ENCODE measurements at regions not wholly inside any gene's neighbourhood (a gene's known extent, or its start where the extent isn't known, plus 50 kb on each side); places are given as distances from the start of the nearest gene placed in this dataset.

DNA sequence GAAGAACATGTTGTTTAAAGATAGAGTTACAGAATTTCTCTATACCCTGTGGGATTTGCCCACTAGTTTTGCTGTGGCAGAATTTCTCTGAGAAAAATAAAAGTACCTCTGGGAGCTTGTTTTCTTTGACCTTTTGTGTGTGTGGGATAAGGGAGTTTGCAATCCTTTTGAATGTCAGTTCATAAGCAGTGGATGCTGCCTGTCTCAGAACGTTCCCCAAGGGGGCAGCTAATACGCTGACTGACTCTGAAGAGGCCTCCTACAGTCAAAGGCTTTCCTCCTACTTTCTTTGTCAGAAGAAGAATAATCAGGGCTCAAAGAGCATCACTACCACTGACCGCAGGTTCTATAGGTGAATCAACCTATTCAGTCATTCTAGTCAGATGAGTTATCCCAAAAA lies 140.6 kb downstream of the AASDHPPT start:
- RAD21 ChIA-PET (ENCODE audit: low non-redundant PET in 1 of 2, low total read pairs in 2 of 2, uncharacterized antibody in 2 of 2, unreplicated experiment in 2 of 2), result no interaction called here
- no peak for DNase-seq (ENCODE audit: low read depth, low spot score)
- BruUV-seq (replicated peaks), result no TSS peak

More for the DNA sequence above, 140.6 kb downstream of the AASDHPPT start:
- H2AFZ ChIP-seq (ENCODE audit: low read depth, low read length, poor library complexity, severe bottlenecking), result no peak overlapping the region
- ChIA-PET POLR2A (no interaction called here), CTCF (no interaction called here)
- H3K4me2 ChIP-seq (ENCODE audit: low read length), result no peak overlapping the region
- 0 out of 2 replicates have a peak, but pooled peaks cover 3% of the 10 kb centered on the region for H3K27me3 ChIP-seq (ENCODE audit: insufficient read depth, low read length)
- no peak overlapping the region for H3K4me3 ChIP-seq (replicated peaks in 1 of 2; ENCODE audit: low read depth in 1 of 2, low read length in 2 of 2)
- no peak overlapping the region for H3K9ac ChIP-seq (ENCODE audit: low read length)
- TF ChIP-seq, protein P1, sequence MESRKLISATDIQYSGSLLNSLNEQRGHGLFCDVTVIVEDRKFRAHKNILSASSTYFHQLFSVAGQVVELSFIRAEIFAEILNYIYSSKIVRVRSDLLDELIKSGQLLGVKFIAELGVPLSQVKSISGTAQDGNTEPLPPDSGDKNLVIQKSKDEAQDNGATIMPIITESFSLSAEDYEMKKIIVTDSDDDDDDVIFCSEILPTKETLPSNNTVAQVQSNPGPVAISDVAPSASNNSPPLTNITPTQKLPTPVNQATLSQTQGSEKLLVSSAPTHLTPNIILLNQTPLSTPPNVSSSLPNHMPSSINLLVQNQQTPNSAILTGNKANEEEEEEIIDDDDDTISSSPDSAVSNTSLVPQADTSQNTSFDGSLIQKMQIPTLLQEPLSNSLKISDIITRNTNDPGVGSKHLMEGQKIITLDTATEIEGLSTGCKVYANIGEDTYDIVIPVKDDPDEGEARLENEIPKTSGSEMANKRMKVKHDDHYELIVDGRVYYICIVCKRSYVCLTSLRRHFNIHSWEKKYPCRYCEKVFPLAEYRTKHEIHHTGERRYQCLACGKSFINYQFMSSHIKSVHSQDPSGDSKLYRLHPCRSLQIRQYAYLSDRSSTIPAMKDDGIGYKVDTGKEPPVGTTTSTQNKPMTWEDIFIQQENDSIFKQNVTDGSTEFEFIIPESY (IDR thresholded peaks at IDR 0.05; ENCODE audit: extremely low read depth, insufficient replicate concordance, low read length), result no peak
- TF ChIP-seq TCF7L2 (IDR thresholded peaks at IDR 0.05; ENCODE audit: borderline replicate concordance, extremely low read depth, insufficient read depth, insufficient read length) (no peak), EGR1 (IDR thresholded peaks at IDR 0.05; ENCODE audit: low read depth) (no peak), MAX (IDR thresholded peaks at IDR 0.05) (no peak), CEBPB (IDR thresholded peaks at IDR 0.05; ENCODE audit: low read depth) (no peak), JUND (IDR thresholded peaks at IDR 0.05) (no peak), POLR2AphosphoS5 (IDR thresholded peaks at IDR 0.05; ENCODE audit: low read depth, low read length) (no peak), EZH2phosphoT487 (IDR thresholded peaks at IDR 0.05; ENCODE audit: borderline replicate concordance) (no peak), FOSL1 (IDR thresholded peaks at IDR 0.05; ENCODE audit: low read depth) (no peak), ZFX (IDR thresholded peaks at IDR 0.05) (no peak), POLR2A (IDR thresholded peaks at IDR 0.05; ENCODE audit: borderline replicate concordance, extremely low read depth, insufficient read depth, insufficient read length) (no peak), YY1 (IDR thresholded peaks at IDR 0.05; ENCODE audit: extremely low read depth, insufficient replicate concordance, low read depth, low read length) (no peak), ZNF274 (IDR thresholded peaks at IDR 0.05; ENCODE audit: low read depth, low read length) (no peak)
- no peaks in the 10 kb centered on the region for H3K79me2 ChIP-seq (ENCODE audit: insufficient read depth, low read length)
- ATAC-seq, result no peak
- no peaks in the 10 kb centered on the region for H3K9me2 ChIP-seq (ENCODE audit: insufficient read depth)
- no peaks in the 10 kb centered on the region for H3K4me1 ChIP-seq (ENCODE audit: control insufficient read depth in 1 of 2, insufficient read depth in 2 of 2, low read length in 2 of 2)
- no peaks in the 10 kb centered on the region for H4K20me1 ChIP-seq (ENCODE audit: insufficient read depth)
- no peak overlapping the region for H3K27ac ChIP-seq (ENCODE audit: low read depth, low read length)
- H3K36me3 ChIP-seq (ENCODE audit: control insufficient read depth in 1 of 2, insufficient read depth in 2 of 2, low read length in 2 of 2), result no peaks in the 10 kb centered on the region
- H3K9me3 ChIP-seq (ENCODE audit: control insufficient read depth in 1 of 2, insufficient read depth in 1 of 2, low read depth in 1 of 2, low read length in 2 of 2), result peaks cover 0 to 4% of the 10 kb centered on the region in 2 experiments; a peak in 1 of 4 replicates
- intact Hi-C loops (cut with micrococcal nuclease), result no loop called here
